Panc1 (cell line): ENCODE measurements at regions not wholly inside any gene's neighbourhood (a gene's known extent, or its start where the extent isn't known, plus 50 kb on each side); places are given as distances from the start of the nearest gene placed in this dataset.

Source experiments
- ATAC-seq: fragments of 200-7000 bp; cut with Tn5 transposase; 2 replicates; pipeline ENCODE4 v1.9.1; 2020; ENCODE audit warnings: mild to moderate bottlenecking, moderate library complexity
- BruUV-seq: library from RNA; stranded (reverse); fragments of 400-500 nt; replicated peaks from 2 replicates; lab custom pipeline; 2021; lab: Mats Ljungman, UMichigan
- CTCF ChIA-PET: fragments of 300-600 bp; sonication (Branson Sonifier 250); formaldehyde crosslinking; loops from one replicate; lab custom pipeline; 2022; ENCODE audit warnings: antibody characterized with exemption; lab: Charles Lee
- POLR2A ChIA-PET: fragments of 300-600 bp; sonication (Branson Sonifier 250); formaldehyde crosslinking; loops from one replicate; lab custom pipeline; 2022; ENCODE audit warnings: antibody characterized with exemption; lab: Charles Lee
- DNase-seq: peaks from one replicate; pipeline ENCODE4 v3.0.0-alpha.2; 2010; ENCODE audit warnings: low read depth, low spot score
- H3K27ac ChIP-seq: 2 replicates; pipeline ENCODE4 v1.5.1; 2011; ENCODE audit warnings: mild to moderate bottlenecking, low read length, inconsistent platforms
- H3K27me3 ChIP-seq: fragments of 200-500 bp; sonication (Bioruptor generic); 2 replicates; pipeline ENCODE4 v1.6.0; 2014; ENCODE audit warnings: low read length, inconsistent platforms; ENCODE audit not compliant: control insufficient read depth, insufficient read depth
- H3K36me3 ChIP-seq: fragments of 200-500 bp; sonication (Bioruptor generic); 2 replicates; pipeline ENCODE4 v1.5.1; 2014; ENCODE audit warnings: inconsistent platforms, mild to moderate bottlenecking, low read length, moderate library complexity; ENCODE audit not compliant: control insufficient read depth, insufficient read depth
- H3K4me1 ChIP-seq: 2 replicates; pipeline ENCODE4 v1.5.1; 2011; ENCODE audit warnings: inconsistent platforms, mild to moderate bottlenecking, low read length, moderate library complexity; ENCODE audit not compliant: control insufficient read depth, insufficient read depth
- H3K4me3 ChIP-seq, 2 experiments: 2 replicates each; pipeline ENCODE4 v1.5.1; 2011 to 2012; ENCODE audit warnings: low read depth in 2 of 2, low read length in 2 of 2, mild to moderate bottlenecking in 2 of 2, inconsistent platforms in 1 of 2, moderate library complexity in 1 of 2
- H3K9me3 ChIP-seq: fragments of 200-500 bp; sonication (Bioruptor generic); 2 replicates; pipeline ENCODE4 v1.5.1; 2014; ENCODE audit warnings: low read depth, mild to moderate bottlenecking, inconsistent platforms, low read length, moderate library complexity; ENCODE audit not compliant: control insufficient read depth, insufficient read depth
- POLR2AphosphoS5 ChIP-seq: IDR thresholded peaks from 2 replicates; pipeline ENCODE4 v1.6.1; 2012; ENCODE audit warnings: mild to moderate bottlenecking, low read depth, low read length, moderate library complexity
- SIN3A ChIP-seq: IDR thresholded peaks from 2 replicates; pipeline ENCODE4 v1.6.1; 2012; ENCODE audit warnings: low read depth, mild to moderate bottlenecking, low read length, moderate library complexity, borderline replicate concordance; ENCODE audit not compliant: insufficient read depth
- TCF7L2 ChIP-seq: IDR thresholded peaks from 2 replicates; pipeline ENCODE4 v1.6.1; 2011; ENCODE audit warnings: mild to moderate bottlenecking, low read depth, low read length, inconsistent platforms
- in situ Hi-C: cut with HindIII; loops from 2 replicates; pipeline ENCODE4 v1.10.0; 2016; ENCODE audit warnings: low sequenced_read_pairs, low pct_unique_long_range_greater_than_20kb
- intact Hi-C: fragments of 100-400 bp; cut with micrococcal nuclease; formaldehyde crosslinking; loops from one replicate; pipeline ENCODE4 v1.10.0; 2022; ENCODE audit not compliant: unreplicated experiment
- TF ChIP-seq, protein P1 (sequence below): fragments of 450-650 bp; IDR thresholded peaks from 2 replicates; pipeline ENCODE4 v1.5.1; 2017; ENCODE audit warnings: mild to moderate bottlenecking
- TF ChIP-seq, protein P2 (sequence below), 2 experiments: IDR thresholded peaks; 2 replicates each; pipeline ENCODE4 v1.6.1; 2011 to 2012; ENCODE audit warnings: low read depth in 2 of 2, control low read depth in 1 of 2, low read length in 1 of 2, mild to moderate bottlenecking in 1 of 2, moderate library complexity in 1 of 2; ENCODE audit not compliant: insufficient read depth in 1 of 2

DNA sequence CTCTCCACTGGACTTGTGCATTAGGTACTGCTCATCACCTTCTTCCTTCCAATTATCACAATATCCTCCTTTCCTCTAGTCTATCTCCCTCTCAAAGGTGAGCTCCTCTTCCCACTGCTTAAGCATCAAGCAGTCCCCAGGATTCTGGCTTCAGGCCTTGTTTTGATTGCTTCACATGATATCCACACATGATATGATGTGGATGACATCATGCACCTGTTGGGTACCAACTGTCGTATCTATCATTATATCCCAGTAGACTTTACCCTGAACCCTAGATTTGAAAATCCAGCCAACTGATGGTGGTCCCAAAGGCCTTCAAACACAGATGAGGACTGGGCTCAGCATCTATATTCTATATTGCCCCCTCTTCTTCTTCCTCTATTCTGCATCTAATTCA lies 104.9 kb downstream of the MFSD1 start:
- TF ChIP-seq, protein P1, sequence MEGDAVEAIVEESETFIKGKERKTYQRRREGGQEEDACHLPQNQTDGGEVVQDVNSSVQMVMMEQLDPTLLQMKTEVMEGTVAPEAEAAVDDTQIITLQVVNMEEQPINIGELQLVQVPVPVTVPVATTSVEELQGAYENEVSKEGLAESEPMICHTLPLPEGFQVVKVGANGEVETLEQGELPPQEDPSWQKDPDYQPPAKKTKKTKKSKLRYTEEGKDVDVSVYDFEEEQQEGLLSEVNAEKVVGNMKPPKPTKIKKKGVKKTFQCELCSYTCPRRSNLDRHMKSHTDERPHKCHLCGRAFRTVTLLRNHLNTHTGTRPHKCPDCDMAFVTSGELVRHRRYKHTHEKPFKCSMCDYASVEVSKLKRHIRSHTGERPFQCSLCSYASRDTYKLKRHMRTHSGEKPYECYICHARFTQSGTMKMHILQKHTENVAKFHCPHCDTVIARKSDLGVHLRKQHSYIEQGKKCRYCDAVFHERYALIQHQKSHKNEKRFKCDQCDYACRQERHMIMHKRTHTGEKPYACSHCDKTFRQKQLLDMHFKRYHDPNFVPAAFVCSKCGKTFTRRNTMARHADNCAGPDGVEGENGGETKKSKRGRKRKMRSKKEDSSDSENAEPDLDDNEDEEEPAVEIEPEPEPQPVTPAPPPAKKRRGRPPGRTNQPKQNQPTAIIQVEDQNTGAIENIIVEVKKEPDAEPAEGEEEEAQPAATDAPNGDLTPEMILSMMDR = no peak
- no peak for TF ChIP-seq TCF7L2
- no peak for TF ChIP-seq POLR2AphosphoS5
- no peak for TF ChIP-seq SIN3A
- TF ChIP-seq, protein P2, sequence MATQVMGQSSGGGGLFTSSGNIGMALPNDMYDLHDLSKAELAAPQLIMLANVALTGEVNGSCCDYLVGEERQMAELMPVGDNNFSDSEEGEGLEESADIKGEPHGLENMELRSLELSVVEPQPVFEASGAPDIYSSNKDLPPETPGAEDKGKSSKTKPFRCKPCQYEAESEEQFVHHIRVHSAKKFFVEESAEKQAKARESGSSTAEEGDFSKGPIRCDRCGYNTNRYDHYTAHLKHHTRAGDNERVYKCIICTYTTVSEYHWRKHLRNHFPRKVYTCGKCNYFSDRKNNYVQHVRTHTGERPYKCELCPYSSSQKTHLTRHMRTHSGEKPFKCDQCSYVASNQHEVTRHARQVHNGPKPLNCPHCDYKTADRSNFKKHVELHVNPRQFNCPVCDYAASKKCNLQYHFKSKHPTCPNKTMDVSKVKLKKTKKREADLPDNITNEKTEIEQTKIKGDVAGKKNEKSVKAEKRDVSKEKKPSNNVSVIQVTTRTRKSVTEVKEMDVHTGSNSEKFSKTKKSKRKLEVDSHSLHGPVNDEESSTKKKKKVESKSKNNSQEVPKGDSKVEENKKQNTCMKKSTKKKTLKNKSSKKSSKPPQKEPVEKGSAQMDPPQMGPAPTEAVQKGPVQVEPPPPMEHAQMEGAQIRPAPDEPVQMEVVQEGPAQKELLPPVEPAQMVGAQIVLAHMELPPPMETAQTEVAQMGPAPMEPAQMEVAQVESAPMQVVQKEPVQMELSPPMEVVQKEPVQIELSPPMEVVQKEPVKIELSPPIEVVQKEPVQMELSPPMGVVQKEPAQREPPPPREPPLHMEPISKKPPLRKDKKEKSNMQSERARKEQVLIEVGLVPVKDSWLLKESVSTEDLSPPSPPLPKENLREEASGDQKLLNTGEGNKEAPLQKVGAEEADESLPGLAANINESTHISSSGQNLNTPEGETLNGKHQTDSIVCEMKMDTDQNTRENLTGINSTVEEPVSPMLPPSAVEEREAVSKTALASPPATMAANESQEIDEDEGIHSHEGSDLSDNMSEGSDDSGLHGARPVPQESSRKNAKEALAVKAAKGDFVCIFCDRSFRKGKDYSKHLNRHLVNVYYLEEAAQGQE (IDR thresholded peaks at IDR 0.05; ENCODE audit: insufficient read depth in 1 of 2, low read depth in 2 of 2, low read length in 1 of 2) = no peak
- Histone ChIP-seq H3K4me1 (no peaks in the 10 kb centered on the region), H3K9me3 (no peaks in the 10 kb centered on the region), H3K4me3 (no peak overlapping the region), H3K27me3 (peaks cover 11% of the 10 kb centered on the region; the same call in 1 of the 2 replicates), H3K27ac (no peak overlapping the region), H3K36me3 (no peaks in the 10 kb centered on the region)
- intact Hi-C loops = no loop called here
- no peak for ATAC-seq
- no peak for DNase-seq
- in situ Hi-C loops = no loop called here
- CTCF ChIA-PET = no interaction called here
- POLR2A ChIA-PET = no interaction called here
- no TSS peak for BruUV-seq

DNA sequence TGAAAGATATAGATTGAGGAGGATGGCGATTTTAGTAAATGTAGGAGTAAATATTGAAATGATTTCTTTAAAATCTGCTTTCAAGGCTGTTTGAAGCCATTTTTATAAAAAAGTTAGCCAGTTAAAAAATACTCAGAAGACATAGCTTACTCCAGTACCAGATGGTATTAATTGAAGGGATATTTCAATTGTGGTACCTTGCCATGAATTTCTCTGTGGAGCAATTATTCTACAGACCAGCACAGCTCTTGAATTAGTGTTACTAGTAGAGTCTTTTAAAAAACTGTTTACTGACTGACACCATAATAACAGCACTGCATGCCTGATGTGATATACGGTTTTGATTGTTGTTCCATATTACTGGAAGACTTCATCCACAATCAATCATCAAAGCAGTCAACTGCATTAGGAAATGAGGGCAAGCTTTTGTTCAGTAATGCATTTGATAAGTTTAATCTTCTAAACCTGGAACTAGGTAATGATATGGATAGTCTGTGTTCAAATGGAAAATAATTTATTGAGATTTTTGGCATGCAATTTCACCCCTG lies 106.4 kb downstream of the MFSD1 start:
- H3K4me1 ChIP-seq = no peaks in the 10 kb centered on the region
- no peak for TF ChIP-seq TCF7L2
- TF ChIP-seq, protein P1 = peak; percentile 5; the same call in 1 of the 2 replicates
- H3K27ac ChIP-seq = no peak overlapping the region
- in situ Hi-C loops = no loop called here
- ChIA-PET POLR2A (no interaction called here), CTCF (no interaction called here)
- no peaks in the 10 kb centered on the region for H3K9me3 ChIP-seq
- DNase-seq = no peak
- ATAC-seq = no peak
- no peak overlapping the region for H3K4me3 ChIP-seq
- intact Hi-C loops = no loop called here
- BruUV-seq = no TSS peak
- no peaks in the 10 kb centered on the region for H3K36me3 ChIP-seq
- H3K27me3 ChIP-seq = peaks cover 6% of the 10 kb centered on the region; the same call in 1 of the 2 replicates
